OCI-LY3 (cell line): ENCODE measurements at regions not wholly inside any gene's neighbourhood (a gene's known extent, or its start where the extent isn't known, plus 50 kb on each side); places are given as distances from the start of the nearest gene placed in this dataset.

Experiments
- EZH2phosphoT487 ChIP-seq: fragments of 200-600 bp; shearing (Covaris generic); IDR thresholded peaks from 2 replicates; pipeline ENCODE4 v1.6.1; 2018; ENCODE audit warnings: antibody characterized with exemption, mixed run types, low read depth
- TF ChIP-seq, protein P1 (sequence below): fragments of 200-600, 300-600 bp; sonication (generic); IDR thresholded peaks from 2 replicates; pipeline ENCODE4 v1.5.1; 2014; ENCODE audit warnings: antibody characterized with exemption, low read length, low read depth

DNA sequence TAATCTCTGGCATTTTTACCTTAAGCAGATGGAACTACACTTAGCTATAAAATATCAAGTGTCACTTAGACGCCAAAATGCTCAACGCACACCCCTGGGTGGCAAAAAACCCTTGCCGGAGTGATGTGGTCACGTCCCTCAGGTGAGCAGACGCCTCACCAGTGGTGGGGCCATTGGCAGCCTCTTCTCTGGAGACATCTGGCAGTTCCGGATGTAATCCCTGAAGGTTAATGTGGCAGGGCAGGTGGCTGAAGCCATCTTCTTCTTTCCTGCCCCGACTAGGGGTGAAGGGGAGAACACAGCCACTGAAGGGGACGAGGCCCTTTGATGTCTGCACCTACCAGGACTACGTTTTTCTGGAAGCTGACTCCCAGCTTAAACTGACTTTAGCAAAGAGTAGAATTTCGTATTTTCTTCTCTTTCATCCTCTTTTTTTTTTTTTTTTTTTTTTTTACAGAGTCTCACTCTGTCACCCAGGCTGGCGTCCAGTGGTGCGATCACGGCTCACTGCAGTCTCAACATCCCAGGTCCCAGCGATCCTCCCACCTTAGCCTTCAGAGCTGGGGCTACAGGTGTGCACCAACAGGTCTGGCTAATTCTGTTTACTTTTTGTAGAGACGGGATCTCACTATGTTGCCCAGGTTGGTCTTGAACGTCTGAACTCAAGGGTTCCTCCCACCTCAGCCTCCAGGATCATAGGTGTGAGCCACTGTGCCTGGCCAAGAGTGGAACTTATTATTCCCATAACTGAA is 152.1 kb downstream of the TTLL2 start:
- TF ChIP-seq, protein P1, sequence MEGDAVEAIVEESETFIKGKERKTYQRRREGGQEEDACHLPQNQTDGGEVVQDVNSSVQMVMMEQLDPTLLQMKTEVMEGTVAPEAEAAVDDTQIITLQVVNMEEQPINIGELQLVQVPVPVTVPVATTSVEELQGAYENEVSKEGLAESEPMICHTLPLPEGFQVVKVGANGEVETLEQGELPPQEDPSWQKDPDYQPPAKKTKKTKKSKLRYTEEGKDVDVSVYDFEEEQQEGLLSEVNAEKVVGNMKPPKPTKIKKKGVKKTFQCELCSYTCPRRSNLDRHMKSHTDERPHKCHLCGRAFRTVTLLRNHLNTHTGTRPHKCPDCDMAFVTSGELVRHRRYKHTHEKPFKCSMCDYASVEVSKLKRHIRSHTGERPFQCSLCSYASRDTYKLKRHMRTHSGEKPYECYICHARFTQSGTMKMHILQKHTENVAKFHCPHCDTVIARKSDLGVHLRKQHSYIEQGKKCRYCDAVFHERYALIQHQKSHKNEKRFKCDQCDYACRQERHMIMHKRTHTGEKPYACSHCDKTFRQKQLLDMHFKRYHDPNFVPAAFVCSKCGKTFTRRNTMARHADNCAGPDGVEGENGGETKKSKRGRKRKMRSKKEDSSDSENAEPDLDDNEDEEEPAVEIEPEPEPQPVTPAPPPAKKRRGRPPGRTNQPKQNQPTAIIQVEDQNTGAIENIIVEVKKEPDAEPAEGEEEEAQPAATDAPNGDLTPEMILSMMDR, result no peak
- no peak for TF ChIP-seq EZH2phosphoT487
